CD4-positive, alpha-beta T cell treated with Interleukin-17A for 4 hours (primary cell): ENCODE measurements at regions not wholly inside any gene's neighbourhood (a gene's known extent, or its start where the extent isn't known, plus 50 kb on each side); places are given as distances from the start of the nearest gene placed in this dataset.

Experiments
- DNase-seq: peaks from one replicate; pipeline ENCODE4 v3.0.0-alpha.2; 2020; ENCODE audit warnings: mixed read lengths

GRCh38 chr12:69097619-69098368 is 141.6 kb upstream of the CPSF6 start:
- no peak for DNase-seq

DNA sequence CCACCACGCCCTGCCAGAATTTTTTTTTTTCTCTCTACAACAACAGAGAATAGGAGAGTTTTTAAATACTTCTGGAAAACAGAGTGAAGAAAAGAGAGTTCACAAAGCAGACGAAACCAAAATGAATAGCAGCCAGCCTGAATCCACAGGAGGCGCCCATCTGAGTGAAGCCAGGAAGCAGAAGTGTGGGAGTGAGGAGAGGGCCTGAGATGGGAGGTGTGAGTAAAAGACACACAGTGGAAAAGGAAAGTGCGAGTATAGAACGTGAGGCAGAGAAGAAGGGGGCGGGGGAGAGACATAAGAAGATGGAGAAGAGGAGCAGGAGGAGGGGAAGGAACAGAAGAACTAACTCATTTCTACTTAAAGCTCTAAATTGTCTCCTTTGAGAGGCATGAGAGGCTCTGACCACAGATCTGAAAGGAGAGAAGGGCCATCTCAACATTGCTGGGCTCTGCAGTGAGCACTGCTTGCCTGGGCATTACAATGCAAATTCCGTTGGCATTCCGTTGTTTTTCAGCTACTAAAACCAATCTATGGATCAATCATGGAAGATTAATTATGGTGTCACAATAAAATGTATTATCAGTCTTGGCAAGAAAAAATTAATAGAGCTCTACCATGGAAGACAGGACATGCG is 140.1 kb upstream of the CPSF6 start:
- no peak for DNase-seq

DNA sequence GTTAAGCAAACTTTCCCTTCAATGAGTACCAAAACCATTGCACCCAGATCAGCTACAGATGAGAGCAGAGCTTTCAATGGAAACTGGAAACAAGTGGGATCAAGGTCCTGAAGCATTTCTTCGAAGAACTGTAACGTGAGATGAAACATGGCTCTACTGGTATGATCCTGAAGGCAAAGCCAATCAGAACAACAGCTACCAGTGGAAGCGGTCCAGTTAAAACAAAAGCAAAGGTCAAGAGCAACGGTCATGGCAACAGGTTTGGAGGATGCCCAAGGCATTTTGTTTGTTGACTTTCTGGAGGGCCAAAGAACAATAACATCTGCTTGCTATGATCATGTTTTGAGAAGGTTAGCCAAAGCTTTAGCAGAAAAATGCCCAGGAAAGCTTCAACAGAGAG is 137.9 kb upstream of the CPSF6 start:
- DNase-seq: no peak

DNA sequence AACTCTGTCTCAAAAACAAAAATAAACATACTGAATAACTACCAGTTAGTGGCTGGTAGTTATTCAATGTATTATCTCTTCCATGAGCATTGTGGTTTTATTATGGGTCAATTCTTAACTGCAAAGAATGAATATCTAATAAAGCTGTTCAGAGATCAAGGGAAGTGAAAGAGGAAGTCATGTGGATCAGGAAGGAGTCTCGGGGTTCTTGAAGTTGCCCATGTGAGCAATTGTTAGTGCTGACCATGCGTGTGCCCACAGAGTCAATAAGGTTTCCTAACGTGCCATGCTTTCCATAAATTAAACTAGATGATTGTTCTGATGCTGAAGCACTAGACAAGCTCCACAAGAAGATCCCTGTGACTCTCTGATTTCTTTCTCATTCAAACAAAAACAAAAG is 136.5 kb upstream of the CPSF6 start:
- DNase-seq: no peak

GRCh38 chr12:69105101-69105962 is 134.0 kb upstream of the CPSF6 start:
- DNase-seq: no peak

DNA sequence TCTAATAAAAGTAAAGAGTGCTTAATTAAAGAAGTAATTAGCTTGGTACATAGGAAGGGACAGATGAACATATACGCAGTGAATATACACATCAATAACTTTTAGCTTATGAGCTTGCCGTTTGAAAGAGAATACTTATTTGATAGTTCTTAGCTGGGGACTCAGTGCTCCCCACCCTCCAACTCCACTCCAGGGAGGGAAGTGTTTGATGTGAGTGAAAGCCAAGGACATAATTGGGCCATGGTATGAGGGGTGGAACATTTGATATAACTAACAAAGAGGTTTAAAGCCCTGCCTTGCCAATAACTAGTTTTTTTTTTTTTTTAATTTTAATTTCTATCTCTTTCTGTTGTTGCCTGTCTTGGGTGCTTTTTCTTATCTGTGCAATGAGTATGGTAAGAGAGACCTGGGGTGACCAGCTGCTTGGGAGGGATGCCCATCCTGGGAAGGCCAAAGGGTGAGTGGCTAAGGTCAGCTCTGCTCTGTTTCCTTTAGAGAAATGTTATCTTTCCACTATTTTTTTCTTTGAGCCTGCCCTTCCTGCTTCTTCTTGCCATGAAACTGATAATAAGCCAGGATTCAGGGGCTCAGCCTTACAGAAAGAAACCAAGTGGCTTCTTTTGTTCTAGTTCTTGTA is 132.8 kb upstream of the CPSF6 start:
- no peak for DNase-seq

DNA sequence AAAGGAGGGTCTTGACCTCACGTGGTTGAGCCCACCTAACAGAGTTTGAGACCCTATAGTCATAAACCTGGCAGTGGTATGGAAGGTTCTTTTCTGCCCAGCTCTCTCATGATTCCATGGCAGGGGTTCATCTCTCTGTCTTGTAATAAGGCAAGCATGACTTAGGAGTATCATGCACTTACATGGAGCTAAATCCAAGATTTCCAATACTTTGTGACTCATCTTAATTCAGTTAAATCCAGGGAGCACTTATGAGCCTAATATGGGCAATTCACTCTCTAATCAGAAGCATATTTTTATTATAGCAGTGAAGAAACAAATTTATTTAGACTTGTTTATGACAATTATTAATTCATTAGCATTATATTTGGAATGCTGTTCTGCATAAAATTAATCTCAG is 131.8 kb upstream of the CPSF6 start:
- no peak for DNase-seq

DNA sequence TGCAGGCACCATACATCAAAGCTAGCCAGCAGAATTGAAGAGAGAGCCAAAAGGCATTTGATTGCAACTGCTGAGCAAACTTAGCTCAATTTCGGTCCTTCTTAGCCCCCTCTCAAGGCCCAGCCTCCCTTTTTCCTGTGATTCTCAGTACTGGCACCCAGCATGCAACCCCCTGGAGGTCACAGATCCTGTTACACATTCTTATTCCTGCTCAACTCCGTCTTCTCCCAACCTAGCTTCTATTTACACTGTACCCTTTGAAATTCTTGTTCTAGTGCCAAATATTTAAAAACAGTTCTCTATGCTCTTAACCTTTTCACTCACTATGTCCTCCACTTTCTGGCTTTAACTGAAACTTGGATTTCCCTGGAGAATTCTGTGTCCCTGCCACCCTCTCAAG is 131.3 kb upstream of the CPSF6 start:
- DNase-seq: no peak

DNA sequence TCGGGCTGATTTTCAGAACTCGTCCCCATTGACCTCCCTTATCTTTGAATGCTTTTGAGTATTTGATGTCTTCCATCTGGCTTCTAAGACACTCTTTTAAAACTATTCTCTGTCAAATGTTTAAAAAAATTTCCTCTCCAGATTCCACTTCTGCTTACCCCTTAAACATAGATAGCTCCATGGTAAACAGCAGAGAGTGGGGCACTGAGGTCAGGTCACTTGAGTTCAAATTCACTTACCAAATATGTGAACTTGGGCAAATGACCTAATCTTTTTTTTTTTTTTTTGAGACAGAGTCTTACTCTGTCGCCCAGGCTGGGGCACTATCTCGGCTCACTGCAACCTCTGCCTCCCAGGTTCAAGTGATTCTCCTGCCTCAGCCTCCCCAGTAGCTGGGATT is 126.8 kb upstream of the CPSF6 start:
- no peak for DNase-seq

DNA sequence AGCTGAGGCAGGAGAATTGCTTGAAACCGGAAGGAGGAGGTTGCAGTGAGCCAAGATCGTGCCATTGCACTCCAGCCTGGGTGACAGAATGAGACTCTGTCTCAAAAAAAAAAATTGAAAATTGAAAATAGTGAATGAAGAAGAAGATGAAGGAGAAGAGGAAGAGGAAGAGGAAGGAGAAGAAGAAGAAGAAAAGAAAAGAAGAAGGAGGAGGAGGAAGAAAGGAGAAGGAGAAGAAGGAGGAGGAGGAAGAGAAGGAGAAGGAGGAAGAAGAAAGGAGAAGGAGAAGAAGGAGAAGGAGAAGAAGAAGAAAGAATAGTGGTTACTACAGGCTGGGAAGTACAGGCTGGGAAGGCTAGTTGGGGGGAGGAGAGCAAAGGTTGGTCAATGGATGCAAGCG is 124.3 kb upstream of the CPSF6 start:
- no peak for DNase-seq

DNA sequence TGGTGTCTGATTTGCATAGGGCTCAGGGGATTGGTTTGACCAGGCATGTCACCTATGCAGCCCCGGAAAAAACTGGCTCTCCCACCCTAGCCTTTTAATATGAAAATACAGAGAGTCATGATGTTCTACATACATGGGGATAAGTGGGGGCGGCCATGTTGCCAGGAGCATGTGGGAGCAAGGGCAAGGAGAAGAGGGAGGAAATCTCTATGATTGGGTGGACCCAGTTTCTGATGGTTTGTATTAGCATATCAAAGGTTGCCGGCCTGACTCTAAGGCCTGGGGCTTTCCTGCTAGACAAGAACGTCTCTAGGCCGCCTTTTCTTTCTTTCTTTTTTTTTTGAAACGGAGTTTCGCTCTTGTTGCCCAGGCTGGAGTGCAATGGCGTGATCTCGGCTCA is 123.4 kb upstream of the CPSF6 start:
- DNase-seq: no peak

- DNase-seq: no peak
Observed at GRCh38 chr12:69117566-69118266, 121.7 kb upstream of the CPSF6 start.

- DNase-seq: no peak
Observed at GRCh38 chr12:69118516-69118915, 120.9 kb upstream of the CPSF6 start.

DNA sequence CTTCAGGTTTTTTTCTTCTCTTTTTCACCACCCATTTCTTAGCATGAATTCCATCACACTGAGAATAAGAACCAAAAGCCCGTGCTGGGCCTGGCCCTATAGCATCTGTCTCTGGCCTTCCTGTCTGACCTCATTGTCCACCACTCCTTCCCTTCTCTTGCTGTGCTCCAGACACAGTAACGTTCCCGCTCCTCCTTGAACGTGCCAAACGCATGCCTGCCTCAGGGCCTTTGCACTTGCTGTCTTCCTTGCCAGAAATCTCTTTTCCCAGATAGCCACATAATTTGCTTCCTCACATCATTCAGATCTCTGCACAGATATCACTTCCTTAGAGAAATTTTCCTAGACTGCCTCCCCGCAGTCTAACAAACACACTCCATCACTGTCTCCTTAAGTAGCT is 119.6 kb upstream of the CPSF6 start:
- no peak for DNase-seq

- DNase-seq: no peak
Observed at GRCh38 chr12:69120354-69120753, 119.0 kb upstream of the CPSF6 start.

- DNase-seq: no peak
Observed at GRCh38 chr12:69123311-69123710, 116.1 kb upstream of the CPSF6 start.

- no peak for DNase-seq
Observed at GRCh38 chr12:69123919-69124638, 115.3 kb upstream of the CPSF6 start.

GRCh38 chr12:69129017-69129416 is 110.4 kb upstream of the CPSF6 start:
- DNase-seq: no peak

- DNase-seq: no peak
Observed at GRCh38 chr12:69129564-69129963, 109.8 kb upstream of the CPSF6 start.

GRCh38 chr12:69130064-69130463 is 109.3 kb upstream of the CPSF6 start:
- DNase-seq: no peak

- DNase-seq: no peak
Observed at GRCh38 chr12:69131077-69131476, 108.3 kb upstream of the CPSF6 start.
